HEK293 (cell line): ENCODE measurements at regions not wholly inside any gene's neighbourhood (a gene's known extent, or its start where the extent isn't known, plus 50 kb on each side); places are given as distances from the start of the nearest gene placed in this dataset.

ENCODE experiments used
- CTCF ChIA-PET: fragments of 350-600 bp; formaldehyde crosslinking; extraction: SDS; loops from one replicate; lab custom pipeline; 2021; ENCODE audit warnings: antibody characterized with exemption; lab: Yijun Ruan, JAX
- POLR2A ChIA-PET: fragments of 300-600 bp; formaldehyde crosslinking; extraction: SDS; loops from one replicate; lab custom pipeline; 2020; ENCODE audit warnings: antibody characterized with exemption, inconsistent platforms; lab: Yijun Ruan, JAX
- H3K27ac ChIP-seq: fragments of 200-500 bp; sonication (Bioruptor generic); 2 replicates; pipeline ENCODE4 v1.5.1; 2014; ENCODE audit warnings: low read depth, low read length, control low read depth, inconsistent platforms; ENCODE audit errors: extremely low read depth
- H3K36me3 ChIP-seq, 2 experiments: fragments of 200-500 bp in 1 of 2; sonication (Bioruptor generic) in 1 of 2; 1 replicate in 1 of 2; 2 replicates in 1 of 2; pipeline ENCODE4 v1.5.1; 2014 to 2017; ENCODE audit warnings: inconsistent platforms in 2 of 2, low read length in 2 of 2; ENCODE audit not compliant: control insufficient read depth in 2 of 2, insufficient read depth in 1 of 2
- H3K4me1 ChIP-seq: fragments of 200-500 bp; sonication (Bioruptor generic); 2 replicates; pipeline ENCODE4 v1.5.1; 2014; ENCODE audit warnings: mild to moderate bottlenecking, low read length, inconsistent platforms; ENCODE audit not compliant: control insufficient read depth, insufficient read depth
- H3K4me3 ChIP-seq: 2 replicates; pipeline ENCODE4 v1.5.1; 2011; ENCODE audit warnings: low read depth, mild to moderate bottlenecking, control low read depth, low read length, moderate library complexity
- H3K9me3 ChIP-seq: fragments of 200-500 bp; sonication (Bioruptor generic); 2 replicates; pipeline ENCODE4 v1.5.1; 2014; ENCODE audit warnings: low read depth, low read length, inconsistent platforms; ENCODE audit not compliant: control insufficient read depth, insufficient read depth
- BCL11A ChIP-seq: fragments of 450-650 bp; formaldehyde crosslinking; IDR thresholded peaks from 2 replicates; pipeline ENCODE4 v1.5.1; 2016; ENCODE audit warnings: low read depth, missing biosample characterization, missing genetic modification characterization
- GLI4 ChIP-seq: fragments of 450-650 bp; formaldehyde crosslinking; IDR thresholded peaks from 2 replicates; pipeline ENCODE4 v1.5.1; 2016; ENCODE audit warnings: missing biosample characterization, missing genetic modification characterization
- SALL2 ChIP-seq: fragments of 450-650 bp; formaldehyde crosslinking; IDR thresholded peaks from 2 replicates; pipeline ENCODE4 v1.5.0; 2017; ENCODE audit warnings: missing biosample characterization, mild to moderate bottlenecking, missing genetic modification characterization, borderline replicate concordance
- YY2 ChIP-seq: fragments of 450-650 bp; formaldehyde crosslinking; IDR thresholded peaks from 2 replicates; pipeline ENCODE4 v1.5.1; 2016; ENCODE audit warnings: missing biosample characterization, missing genetic modification characterization
- ZBTB11 ChIP-seq: fragments of 450-650 bp; formaldehyde crosslinking; conservative IDR thresholded peaks from 2 replicates; pipeline ENCODE4 v1.5.1; 2016; ENCODE audit warnings: low read depth, missing biosample characterization, missing genetic modification characterization
- ZBTB44 ChIP-seq: fragments of 450-650 bp; IDR thresholded peaks from 2 replicates; pipeline ENCODE4 v1.5.1; 2018; ENCODE audit warnings: missing biosample characterization, mild to moderate bottlenecking, missing genetic modification characterization
- ZNF138 ChIP-seq: fragments of 450-650 bp; formaldehyde crosslinking; IDR thresholded peaks from 2 replicates; pipeline ENCODE4 v1.5.1; 2016; ENCODE audit warnings: missing biosample characterization, missing genetic modification characterization, borderline replicate concordance
- ZNF140 ChIP-seq: fragments of 450-650 bp; formaldehyde crosslinking; IDR thresholded peaks from 2 replicates; pipeline ENCODE4 v1.5.1; 2016; ENCODE audit warnings: missing biosample characterization, missing genetic modification characterization
- ZNF23 ChIP-seq: fragments of 450-650 bp; formaldehyde crosslinking; IDR thresholded peaks from 2 replicates; pipeline ENCODE4 v1.5.1; 2016; ENCODE audit warnings: missing biosample characterization, missing genetic modification characterization, borderline replicate concordance
- ZNF48 ChIP-seq: fragments of 450-650 bp; formaldehyde crosslinking; IDR thresholded peaks from 2 replicates; pipeline ENCODE4 v1.5.1; 2016; ENCODE audit warnings: missing biosample characterization, missing genetic modification characterization
- ZNF488 ChIP-seq: fragments of 450-650 bp; formaldehyde crosslinking; IDR thresholded peaks from 2 replicates; pipeline ENCODE4 v1.5.1; 2016; ENCODE audit warnings: missing biosample characterization, missing genetic modification characterization
- ZNF518A ChIP-seq: fragments of 450-650 bp; formaldehyde crosslinking; conservative IDR thresholded peaks from 2 replicates; pipeline ENCODE4 v1.5.1; 2016; ENCODE audit warnings: low read depth, missing biosample characterization, missing genetic modification characterization
- ZNF530 ChIP-seq: fragments of 450-650 bp; formaldehyde crosslinking; IDR thresholded peaks from 2 replicates; pipeline ENCODE4 v1.5.1; 2016; ENCODE audit warnings: low read depth, missing biosample characterization, missing genetic modification characterization
- ZNF548 ChIP-seq: fragments of 450-650 bp; formaldehyde crosslinking; IDR thresholded peaks from 2 replicates; pipeline ENCODE4 v1.5.1; 2016; ENCODE audit warnings: missing biosample characterization, missing genetic modification characterization
- ZNF624 ChIP-seq: fragments of 450-650 bp; formaldehyde crosslinking; IDR thresholded peaks from 2 replicates; pipeline ENCODE4 v1.5.1; 2017; ENCODE audit warnings: missing biosample characterization, missing genetic modification characterization
- ZNF776 ChIP-seq: fragments of 450-650 bp; formaldehyde crosslinking; IDR thresholded peaks from 2 replicates; pipeline ENCODE4 v1.5.0; 2017; ENCODE audit warnings: missing biosample characterization, missing genetic modification characterization, borderline replicate concordance
- ZNF777 ChIP-seq: fragments of 450-650 bp; formaldehyde crosslinking; IDR thresholded peaks from 2 replicates; pipeline ENCODE4 v1.5.1; 2017; ENCODE audit warnings: missing biosample characterization, missing genetic modification characterization, borderline replicate concordance
- ZNF843 ChIP-seq: fragments of 450-650 bp; formaldehyde crosslinking; IDR thresholded peaks from 2 replicates; pipeline ENCODE4 v1.5.1; 2016; ENCODE audit warnings: missing biosample characterization, missing genetic modification characterization
- ZSCAN18 ChIP-seq: fragments of 450-650 bp; formaldehyde crosslinking; IDR thresholded peaks from 2 replicates; pipeline ENCODE4 v1.5.1; 2016; ENCODE audit warnings: missing biosample characterization, missing genetic modification characterization
- ZSCAN23 ChIP-seq: fragments of 450-650 bp; formaldehyde crosslinking; IDR thresholded peaks from 2 replicates; pipeline ENCODE4 v1.5.1; 2016; ENCODE audit warnings: missing biosample characterization, missing genetic modification characterization

- no peaks in the 10 kb centered on the region for H3K36me3 ChIP-seq
- no peak overlapping the region for H3K27ac ChIP-seq
- H3K4me3 ChIP-seq: no peak overlapping the region
- H3K9me3 ChIP-seq: no peaks in the 10 kb centered on the region
- TF ChIP-seq ZNF48 (tag by site-specific recombination): no peak
- TF ChIP-seq ZNF23: no peak
- TF ChIP-seq SALL2 (tag by site-specific recombination): no peak
- no peak for TF ChIP-seq ZBTB11 (tag by site-specific recombination)
- no peak for TF ChIP-seq ZNF488 (tag by site-specific recombination)
- TF ChIP-seq ZSCAN18 (tag by site-specific recombination): no peak
- no peak for TF ChIP-seq ZNF776 (tag by site-specific recombination)
- TF ChIP-seq ZNF843: no peak
- TF ChIP-seq GLI4 (tag by site-specific recombination): no peak
- TF ChIP-seq ZNF624 (tag by site-specific recombination): no peak
- no peak for TF ChIP-seq YY2 (tag by site-specific recombination)
- TF ChIP-seq ZNF530 (tag by site-specific recombination): no peak
- no peak for TF ChIP-seq ZSCAN23 (tag by site-specific recombination)
- no peak for TF ChIP-seq BCL11A (tag by site-specific recombination)
- no peak for TF ChIP-seq ZNF140
- no peak for TF ChIP-seq ZNF138
- no peak for TF ChIP-seq ZBTB44 (tag by site-specific recombination)
- no peak for TF ChIP-seq ZNF548
- TF ChIP-seq ZNF518A (tag by site-specific recombination): no peak
- no peak for TF ChIP-seq ZNF777
- ChIA-PET CTCF (interaction anchor here (0.6 to 2.3 kb wide), 6 partner anchors 9 to 510 kb away, joined by 3 to 18 read pairs (median 4); no protein-coding TSS in a partner anchor), POLR2A (no interaction called here)
- H3K4me1 ChIP-seq: no peaks in the 10 kb centered on the region
Observed at GRCh38 chr12:105713606-105714305, 383.3 kb downstream of the C12orf75 start.
